HG03565 (cell line): ENCODE measurements at regions not wholly inside any gene's neighbourhood (a gene's known extent, or its start where the extent isn't known, plus 50 kb on each side); places are given as distances from the start of the nearest gene placed in this dataset.

Source experiments
- ATAC-seq: cut with Tn5 transposase; IDR thresholded peaks from one replicate; pipeline ENCODE4 v1.9.1; 2021; ENCODE audit warnings: mild to moderate bottlenecking, moderate library complexity; ENCODE audit not compliant: unreplicated experiment

- no peak for ATAC-seq
These were observed 105.1 kb upstream of the TNRC6C start for GRCh38 chr17:77853191-77853977.

GRCh38 chr17:77854083-77854758 lies 104.3 kb upstream of the TNRC6C start:
- no peak for ATAC-seq

GRCh38 chr17:77854759-77855745 lies 103.5 kb upstream of the TNRC6C start:
- no peak for ATAC-seq

- ATAC-seq = no peak
These were observed 101.8 kb upstream of the TNRC6C start for GRCh38 chr17:77856551-77857305.

GRCh38 chr17:77857306-77857555 lies 101.3 kb upstream of the TNRC6C start:
- ATAC-seq = no peak

- no peak for ATAC-seq
These were observed 100.9 kb upstream of the TNRC6C start for GRCh38 chr17:77857613-77858012.

- ATAC-seq = no peak
These were observed 100.0 kb upstream of the TNRC6C start for GRCh38 chr17:77858291-77859034.

- no peak for ATAC-seq
These were observed 99.3 kb upstream of the TNRC6C start for GRCh38 chr17:77859035-77859810.

GRCh38 chr17:77861133-77861695 lies 97.3 kb upstream of the TNRC6C start:
- no peak for ATAC-seq

GRCh38 chr17:77861981-77862645 lies 96.4 kb upstream of the TNRC6C start:
- no peak for ATAC-seq

- ATAC-seq = no peak
These were observed 95.4 kb upstream of the TNRC6C start for GRCh38 chr17:77862890-77863813.

- no peak for ATAC-seq
These were observed 94.7 kb upstream of the TNRC6C start for GRCh38 chr17:77863814-77864161.

- no peak for ATAC-seq
These were observed 94.0 kb upstream of the TNRC6C start for GRCh38 chr17:77864234-77865111.

GRCh38 chr17:77865112-77865611 lies 93.3 kb upstream of the TNRC6C start:
- no peak for ATAC-seq

- no peak for ATAC-seq
These were observed 92.8 kb upstream of the TNRC6C start for GRCh38 chr17:77865716-77866115.

GRCh38 chr17:77867308-77867781 lies 91.2 kb upstream of the TNRC6C start:
- ATAC-seq = no peak
